ENCODE measurements at regions not wholly inside any gene's neighbourhood (a gene's known extent, or its start where the extent isn't known, plus 50 kb on each side); places are given as distances from the start of the nearest gene placed in this dataset.

DNA sequence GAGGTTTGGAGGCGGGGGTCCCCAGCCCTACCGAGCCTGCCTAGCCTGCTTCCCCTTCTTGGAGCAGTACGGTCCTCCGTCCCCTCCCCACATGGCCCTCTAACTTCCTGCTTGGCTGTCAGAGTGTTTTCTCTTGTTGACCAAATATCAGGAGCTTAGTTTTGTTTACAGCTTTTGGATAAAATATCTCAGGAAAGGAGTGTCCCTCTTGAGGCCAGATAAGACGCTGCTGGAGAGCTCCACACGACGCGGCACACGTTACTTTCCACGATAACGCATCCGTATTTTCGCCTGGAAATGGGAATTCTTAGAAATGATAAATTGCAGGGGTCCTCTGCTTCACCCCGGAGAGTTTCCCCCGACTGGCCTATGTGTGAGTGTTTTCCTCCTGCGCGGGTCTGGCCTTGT is 182.9 kb downstream of the MAF start:
- Histone ChIP-seq H3K23ac (ENCODE audit: low read depth, low read length) (no peak overlapping the region), H2AFZ (replicated peaks; ENCODE audit: low read length, poor library complexity) (no peak overlapping the region), H3K9ac (ENCODE audit: low read depth, low read length) (no peak overlapping the region), H4K20me1 (ENCODE audit: insufficient read depth, low read length) (no peaks in the 10 kb centered on the region), H3K27ac (ENCODE audit: insufficient read depth, low read length) (no peak overlapping the region), H3K4me1 (ENCODE audit: control insufficient read depth, insufficient read depth, low read length) (no peaks in the 10 kb centered on the region), H2BK20ac (ENCODE audit: low read depth, low read length) (no peak overlapping the region), H2BK15ac (ENCODE audit: low read depth, low read length) (no peak overlapping the region), H3K56ac (ENCODE audit: extremely low read depth, insufficient read depth, low read length) (no peak overlapping the region), H3K9me1 (ENCODE audit: insufficient read depth, low read length) (no peaks in the 10 kb centered on the region), H3K36me3 (ENCODE audit: control insufficient read depth, insufficient read depth, low read length) (no peaks in the 10 kb centered on the region), H3K27me3 (ENCODE audit: control insufficient read depth, insufficient read depth, low read length) (no peaks in the 10 kb centered on the region), H4K8ac (ENCODE audit: low read depth in 2 of 2, low read length in 2 of 2) (no peak overlapping the region), H3K79me1 (ENCODE audit: low read depth in 1 of 2, low read length in 2 of 2) (no peaks in the 10 kb centered on the region), H2AK5ac (ENCODE audit: low read depth, low read length) (no peak overlapping the region), H4K91ac (ENCODE audit: insufficient read depth, low read depth, low read length) (no peak overlapping the region), H2BK120ac (ENCODE audit: low read depth, low read length) (no peak overlapping the region), H3K4ac (ENCODE audit: low read depth, low read length) (no peak overlapping the region), H2BK5ac (ENCODE audit: low read depth, low read length, poor library complexity, severe bottlenecking) (no peak overlapping the region), H2AK9ac (replicated peaks; ENCODE audit: low read depth, low read length, poor library complexity) (no peak overlapping the region), H3K4me3 (ENCODE audit: insufficient read depth, low read depth, low read length) (no peak overlapping the region), H3K9me3 (ENCODE audit: control insufficient read depth, insufficient read depth, low read length) (peaks cover 22% of the 10 kb centered on the region), H3K4me2 (ENCODE audit: low read depth, low read length) (no peak overlapping the region), H4K5ac (ENCODE audit: low read depth, low read length) (no peak overlapping the region), H3K18ac (ENCODE audit: low read depth, low read length) (no peak overlapping the region), H3K14ac (replicated peaks; ENCODE audit: low read depth, low read length) (no peak overlapping the region)
- in situ Hi-C loops (cut with MboI; ENCODE audit: low sequenced_read_pairs) (no loop called here), intact Hi-C loops (cut with micrococcal nuclease) (no loop called here), dilution Hi-C loops (cut with HindIII; ENCODE audit: low sequenced_read_pairs, unreplicated experiment) (no loop called here)
- ChIA-PET POLR2A (ENCODE audit: unreplicated experiment) (no interaction called here), CTCF (no interaction called here)
- BruUV-seq (replicated peaks), result no TSS peak
- WGBS, 2 experiments (ENCODE audit: extremely low coverage in 2 of 2, insufficient read length in 1 of 2), result 29% methylated on average over 5 of the region's 17 CpGs; no CpG with 5 or more reads in 1 of the 2 experiments
- no peak for DNase-seq
- ATAC-seq (ENCODE audit: low read depth), result no peak
- no peak for TF ChIP-seq NFE2L2 (IDR thresholded peaks at IDR 0.05; ENCODE audit: low read depth, low read length)
- TF ChIP-seq RFX5 (IDR thresholded peaks at IDR 0.05; ENCODE audit: low read depth, low read length), result no peak
- no peak for TF ChIP-seq RCOR1 (IDR thresholded peaks at IDR 0.05; ENCODE audit: insufficient replicate concordance, low read length)
- TF ChIP-seq POLR2A (IDR thresholded peaks at IDR 0.05; ENCODE audit: low read depth, low read length), result no peak
- TF ChIP-seq MAZ (IDR thresholded peaks at IDR 0.05; ENCODE audit: borderline replicate concordance, low read depth, low read length), result no peak
- no peak for TF ChIP-seq FOS (IDR thresholded peaks at IDR 0.05; ENCODE audit: low read depth, low read length)
